ENCODE measurements at regions not wholly inside any gene's neighbourhood (a gene's known extent, or its start where the extent isn't known, plus 50 kb on each side); places are given as distances from the start of the nearest gene placed in this dataset.

GRCh38 chr16:58923094-58923493 is 189.0 kb upstream of the GOT2 start:
- TF ChIP-seq POLR2AphosphoS5 (IDR thresholded peaks at IDR 0.05) (no peak), CTCF (IDR thresholded peaks at IDR 0.05; ENCODE audit: poor library complexity, severe bottlenecking) (no peak), REST (IDR thresholded peaks at IDR 0.05; ENCODE audit: borderline replicate concordance) (no peak), MXI1 (conservative IDR thresholded peaks at IDR 0.05; ENCODE audit: poor library complexity, severe bottlenecking) (no peak), SMC3 (conservative IDR thresholded peaks at IDR 0.05; ENCODE audit: poor library complexity) (no peak)

All from neural cell (in vitro differentiated cells).